Embryonic facial prominence (tissue), 1 donor: ENCODE measurements at regions not wholly inside any gene's neighbourhood (a gene's known extent, or its start where the extent isn't known, plus 50 kb on each side); places are given as distances from the start of the nearest gene placed in this dataset.
A peak's percentile ranks its signal among the peaks of the same experiment; 100 is the strongest.

Experiments used
- DNase-seq: peaks from one replicate; pipeline ENCODE4 v3.0.0-alpha.2; 2016; ENCODE audit errors: extremely low spot score

- DNase-seq, result no peak
These were observed 344.3 kb downstream of the BRD1 start for GRCh38 chr22:49483281-49483870.

- DNase-seq, result no peak
These were observed 344.9 kb downstream of the BRD1 start for GRCh38 chr22:49482811-49483210.

GRCh38 chr22:49481659-49482399 lies 345.8 kb downstream of the BRD1 start:
- DNase-seq, result no peak

DNA sequence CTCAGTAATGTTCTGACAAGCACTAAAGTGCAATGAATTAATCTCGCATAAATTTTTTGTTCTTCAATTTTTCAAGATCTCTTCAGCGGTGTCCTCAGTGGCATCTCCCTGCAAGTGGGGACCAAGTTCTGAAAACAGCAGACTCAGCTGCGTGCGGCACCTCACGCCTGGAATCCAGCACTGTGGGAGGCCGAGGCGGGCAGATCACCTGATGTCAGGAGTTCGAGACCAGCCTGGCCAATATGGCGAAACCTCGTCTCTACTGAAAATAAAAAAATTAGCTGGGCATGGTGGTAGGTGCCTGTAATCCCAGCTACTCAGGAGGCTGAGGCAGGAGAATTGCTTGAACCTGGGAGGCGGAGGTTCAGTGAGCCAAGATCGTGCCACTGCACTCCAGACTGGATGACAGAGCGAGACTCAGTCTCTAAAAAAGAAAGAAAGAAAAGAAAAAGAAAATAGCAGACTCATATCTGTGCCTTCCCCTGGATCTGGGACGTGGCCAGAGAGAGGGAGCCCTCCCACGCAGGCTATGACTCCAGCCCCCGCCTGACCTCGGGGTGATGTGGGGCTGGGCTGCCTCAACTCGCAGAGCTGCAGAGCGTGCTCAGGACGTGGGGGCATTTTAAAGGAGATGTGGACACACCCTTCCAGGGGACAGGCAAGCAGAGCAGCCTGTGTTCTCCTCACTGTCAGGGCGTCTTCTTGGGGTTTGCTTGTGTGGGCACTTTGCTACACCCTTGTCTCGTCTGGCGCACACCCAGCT lies 346.6 kb downstream of the BRD1 start:
- no peak for DNase-seq

GRCh38 chr22:49480331-49480730 lies 347.3 kb downstream of the BRD1 start:
- DNase-seq, result no peak

DNA sequence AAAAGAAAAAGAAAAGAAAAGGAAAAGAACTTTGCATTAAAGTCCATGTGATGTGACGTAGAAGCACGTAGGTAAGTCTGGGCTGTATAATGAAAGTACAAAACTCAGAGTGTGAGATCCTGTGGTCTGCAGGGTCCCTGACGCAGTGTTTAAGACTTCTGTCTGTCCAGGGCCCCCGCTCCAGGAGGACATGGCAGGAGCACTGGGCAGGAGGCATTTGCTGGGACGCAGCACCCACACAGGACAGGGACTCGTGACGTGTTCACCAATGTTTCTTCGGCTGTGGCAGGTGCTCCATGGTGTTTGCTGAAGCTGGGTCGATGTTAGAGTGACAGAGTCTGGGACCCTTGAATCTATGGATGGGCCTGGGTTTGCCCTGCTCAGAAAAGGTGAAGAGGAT lies 348.1 kb downstream of the BRD1 start:
- no peak for DNase-seq

DNA sequence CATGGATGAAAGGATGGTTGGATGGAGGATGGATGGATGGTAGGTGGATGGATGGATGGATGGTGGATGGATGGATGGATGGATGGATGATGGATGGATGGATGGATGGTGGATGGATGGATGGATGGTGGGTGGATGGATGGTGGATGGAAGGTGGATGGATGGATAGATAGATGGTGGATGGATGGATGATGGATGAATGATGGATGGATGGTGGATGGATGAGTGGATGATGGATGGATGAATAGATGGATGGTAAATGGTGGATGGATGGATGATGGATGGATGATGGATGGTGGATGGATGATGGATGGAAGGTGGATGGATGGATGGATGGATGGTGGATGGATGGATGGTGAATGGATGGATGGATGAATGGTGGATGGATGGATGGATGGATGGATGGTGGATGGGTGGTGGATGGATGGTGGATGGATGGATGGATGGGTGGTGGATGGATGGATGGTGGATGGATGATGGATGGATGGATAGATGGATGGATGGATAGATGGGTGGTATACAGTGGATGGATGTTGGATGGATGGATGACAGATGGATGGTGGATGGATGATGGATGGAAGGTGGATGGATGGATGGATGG lies 350.8 kb downstream of the BRD1 start:
- DNase-seq, result no peak

DNA sequence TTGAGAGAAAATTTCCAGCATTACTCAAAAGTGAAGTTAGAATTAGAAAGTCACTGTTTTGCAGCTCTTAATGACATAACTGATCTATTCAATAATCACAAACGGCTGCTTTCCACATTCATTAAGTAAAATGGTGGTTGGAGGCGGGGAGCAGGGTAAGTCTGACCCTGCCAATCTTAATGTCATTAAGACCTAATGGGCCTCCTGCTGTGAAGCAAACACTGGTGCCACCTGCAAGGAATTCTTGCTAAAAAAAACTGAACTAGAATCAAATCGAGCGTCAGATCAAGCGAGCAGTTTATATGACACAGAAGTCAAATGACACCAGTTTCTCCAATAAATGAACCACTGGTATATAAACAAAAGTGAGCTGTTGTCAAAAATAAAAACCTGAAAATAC lies 351.5 kb downstream of the BRD1 start:
- DNase-seq, result no peak

DNA sequence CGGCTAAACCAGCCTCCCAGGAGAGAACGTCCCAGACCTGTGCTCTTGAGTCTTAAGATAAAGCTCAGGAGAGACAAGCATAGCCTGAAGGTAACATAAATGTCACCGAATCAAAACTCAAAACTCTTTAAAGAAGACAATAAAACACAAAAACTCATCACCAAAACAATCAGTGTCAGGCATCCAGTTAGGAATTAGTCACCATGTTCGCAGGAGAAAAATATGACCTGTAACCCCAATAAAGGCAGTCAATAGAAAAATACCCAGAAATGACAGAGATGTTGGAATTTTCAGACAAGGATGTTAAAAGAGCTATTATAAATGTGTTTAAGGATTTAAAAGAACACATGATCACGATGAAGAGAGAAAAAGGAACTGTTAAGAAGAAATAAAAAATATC lies 352.4 kb downstream of the BRD1 start:
- DNase-seq, result no peak

GRCh38 chr22:49473286-49473685 lies 354.4 kb downstream of the BRD1 start:
- no peak for DNase-seq

DNA sequence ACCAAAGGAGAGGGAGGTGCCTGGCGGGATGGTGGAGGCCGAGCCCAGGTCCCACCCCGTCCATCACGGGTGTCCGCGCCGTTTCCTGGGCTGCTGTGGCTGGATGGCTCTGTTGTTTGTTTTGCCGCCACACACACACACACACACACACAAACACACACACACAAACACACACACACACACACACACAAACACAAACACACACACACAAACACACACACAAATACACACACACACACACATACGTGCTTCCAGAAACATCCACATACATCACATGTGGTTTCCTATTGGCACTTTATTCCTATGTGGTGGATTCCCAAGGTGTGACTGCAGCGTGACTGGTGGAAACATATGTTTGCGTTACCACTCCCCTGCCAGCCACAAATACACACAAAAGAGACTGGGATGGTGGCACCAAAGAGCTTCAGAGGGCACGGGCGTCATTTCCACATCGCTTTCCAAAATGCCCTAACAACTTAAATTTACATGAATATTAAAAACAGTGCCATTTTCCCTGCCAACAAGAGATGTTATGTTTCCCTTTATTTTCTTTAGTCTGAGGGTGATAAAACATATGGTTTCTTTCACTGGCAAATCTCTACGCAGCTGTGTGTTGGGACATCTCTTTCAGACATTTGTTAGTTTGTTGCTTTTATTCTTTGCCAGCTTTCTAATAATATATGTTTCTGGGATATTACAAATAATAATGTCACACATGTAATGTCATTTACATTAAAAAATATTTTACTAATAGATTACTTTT lies 356.8 kb downstream of the BRD1 start:
- DNase-seq, result no peak

- DNase-seq, result no peak
These were observed 357.6 kb downstream of the BRD1 start for GRCh38 chr22:49469896-49470740.

- no peak for DNase-seq
These were observed 359.0 kb downstream of the BRD1 start for GRCh38 chr22:49468487-49469198.

DNA sequence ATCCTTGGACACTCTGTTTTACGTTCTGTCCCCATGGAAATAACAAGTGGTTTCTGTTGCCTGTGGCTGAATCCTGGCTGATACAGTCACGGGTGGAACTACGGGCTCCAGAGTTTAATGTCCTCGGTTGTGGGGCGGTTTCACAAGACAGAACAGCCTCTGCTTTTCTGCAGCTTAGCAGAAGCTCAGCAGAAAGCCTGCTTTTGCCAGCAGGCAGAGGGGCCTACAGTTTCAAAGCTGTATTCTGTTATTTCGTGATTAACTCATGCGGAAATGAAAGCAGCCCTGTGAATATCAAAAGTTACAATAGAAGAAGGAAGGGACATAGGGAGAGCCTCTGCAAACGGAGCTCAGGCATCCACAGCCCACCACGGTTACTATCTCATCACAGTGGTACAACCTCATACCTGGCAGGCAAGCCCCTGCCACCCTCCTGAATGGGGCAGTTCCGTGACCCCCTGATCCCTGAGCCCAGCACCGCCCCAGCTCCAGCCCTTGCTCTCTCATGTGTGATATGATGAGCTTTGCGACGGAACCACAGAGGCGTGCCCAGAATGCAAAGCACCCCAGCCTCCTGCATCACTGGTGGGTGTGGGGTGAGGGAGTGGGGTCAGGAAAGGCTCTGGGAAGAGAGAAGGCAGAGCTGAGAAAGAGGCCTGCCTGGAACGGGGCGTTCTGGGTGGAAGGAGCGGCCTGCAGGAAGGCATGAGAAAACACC lies 360.6 kb downstream of the BRD1 start:
- no peak for DNase-seq

- no peak for DNase-seq
These were observed 363.6 kb downstream of the BRD1 start for GRCh38 chr22:49464037-49464436.

DNA sequence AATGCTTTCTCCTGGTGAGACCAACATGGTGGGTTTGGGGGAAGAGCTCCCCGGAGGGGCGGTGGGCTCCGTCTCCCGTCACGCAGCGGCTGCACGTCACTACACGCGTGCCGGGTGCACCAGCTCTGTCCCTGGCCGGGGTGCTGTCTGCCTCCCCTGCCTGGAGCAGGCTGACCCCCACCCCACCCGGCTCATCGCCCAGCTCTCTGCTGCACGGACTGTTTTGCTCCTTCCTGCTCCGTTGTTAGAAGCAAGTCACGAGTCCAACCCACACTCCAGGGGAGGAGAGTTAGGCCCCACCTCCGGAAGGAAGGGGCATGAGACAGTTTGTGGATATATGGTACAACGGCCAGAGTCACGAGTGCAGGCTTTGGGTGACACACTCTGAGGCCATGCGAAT lies 364.9 kb downstream of the BRD1 start:
- no peak for DNase-seq

- no peak for DNase-seq
These were observed 365.4 kb downstream of the BRD1 start for GRCh38 chr22:49462291-49462690.

- no peak for DNase-seq
These were observed 366.0 kb downstream of the BRD1 start for GRCh38 chr22:49461674-49462073.

DNA sequence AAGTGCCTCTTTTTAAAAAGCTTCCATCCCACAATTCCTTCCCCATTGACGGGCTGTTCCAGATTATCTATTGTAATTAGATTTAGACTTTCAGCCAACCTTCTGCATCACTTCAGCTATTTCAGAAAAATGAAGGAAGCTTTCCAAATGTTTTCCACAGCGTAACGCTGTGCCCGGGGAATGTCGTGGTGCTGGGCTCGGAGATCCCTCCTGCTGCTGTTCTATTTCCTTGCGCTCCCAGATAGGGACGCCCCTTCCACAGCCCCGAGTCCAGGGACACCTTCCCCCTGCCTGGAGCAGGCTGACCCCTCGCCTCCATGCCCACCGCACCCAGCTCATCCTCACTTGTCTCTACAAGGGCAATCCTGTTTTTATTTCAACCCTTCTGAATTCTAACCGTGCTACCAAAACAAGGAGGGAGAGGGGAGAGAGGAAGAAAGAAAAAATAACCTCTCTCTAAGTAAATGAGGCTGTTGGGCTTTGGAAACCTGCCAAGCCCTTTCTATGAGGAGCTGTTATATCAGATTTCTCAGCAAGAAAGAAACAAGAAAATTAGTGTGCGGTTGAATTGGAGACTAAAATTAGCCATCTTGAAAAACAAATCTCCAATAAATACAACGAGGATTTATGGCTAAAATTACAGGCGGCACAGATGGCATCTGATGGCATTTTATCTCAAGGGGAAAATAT lies 366.9 kb downstream of the BRD1 start:
- DNase-seq, result peak; percentile 62
